ENCODE measurements at regions not wholly inside any gene's neighbourhood (a gene's known extent, or its start where the extent isn't known, plus 50 kb on each side); places are given as distances from the start of the nearest gene placed in this dataset.

GRCh38 chr10:3992382-3993178 lies 207.6 kb upstream of the KLF6 start:
- no peak for DNase-seq
- no peaks in the 10 kb centered on the region for H3K36me3 Mint-ChIP-seq
- H3K4me3 ChIP-seq (ENCODE audit: low read length): no peak overlapping the region
- H3K27me3 Mint-ChIP-seq (ENCODE audit: low read depth in 2 of 2): no peaks in the 10 kb centered on the region
- H3K36me3 ChIP-seq (ENCODE audit: control insufficient read depth, insufficient read depth, low read length): no peaks in the 10 kb centered on the region
- H3K27me3 ChIP-seq (ENCODE audit: control insufficient read depth, insufficient read depth, low read length): no peaks in the 10 kb centered on the region
- H3K4me3 Mint-ChIP-seq: no peak overlapping the region
- H3K9me3 ChIP-seq (ENCODE audit: control insufficient read depth, insufficient read depth, low read length): no peaks in the 10 kb centered on the region
- 94% methylated on average over 16 of the region's 16 CpGs for WGBS (ENCODE audit: insufficient coverage)
- no peak overlapping the region for H3K27ac ChIP-seq (ENCODE audit: low read length)
- H3K4me1 ChIP-seq (ENCODE audit: control insufficient read depth, insufficient read depth, low read length): no peaks in the 10 kb centered on the region
- peaks cover 0 to 11% of the 10 kb centered on the region in 2 donors for H3K4me1 Mint-ChIP-seq
- ATAC-seq: no peak
- no peak for TF ChIP-seq CTCF (IDR thresholded peaks at IDR 0.05)
- intact Hi-C loops (cut with micrococcal nuclease): no loop called here
- H3K9me3 Mint-ChIP-seq: no peaks in the 10 kb centered on the region
- no peak overlapping the region for H3K27ac Mint-ChIP-seq

GRCh38 chr10:3990307-3990706 lies 205.3 kb upstream of the KLF6 start:
- H3K4me3 ChIP-seq (ENCODE audit: low read length): no peak overlapping the region
- Mint-ChIP-seq H3K27ac (no peak overlapping the region), H3K9me3 (no peaks in the 10 kb centered on the region), H3K4me1 (peaks cover 0 to 15% of the 10 kb centered on the region in 2 donors), H3K27me3 (ENCODE audit: low read depth in 2 of 2) (no peaks in the 10 kb centered on the region), H3K36me3 (no peaks in the 10 kb centered on the region), H3K4me3 (no peak overlapping the region)
- no peaks in the 10 kb centered on the region for H3K4me1 ChIP-seq (ENCODE audit: control insufficient read depth, insufficient read depth, low read length)
- no peaks in the 10 kb centered on the region for H3K27me3 ChIP-seq (ENCODE audit: control insufficient read depth, insufficient read depth, low read length)
- intact Hi-C loops (cut with micrococcal nuclease): no loop called here
- TF ChIP-seq CTCF (IDR thresholded peaks at IDR 0.05): no peak
- H3K36me3 ChIP-seq (ENCODE audit: control insufficient read depth, insufficient read depth, low read length): no peaks in the 10 kb centered on the region
- 95% methylated on average over 5 of the region's 5 CpGs for WGBS (ENCODE audit: insufficient coverage)
- ATAC-seq (no peak), DNase-seq (no peak)
- H3K27ac ChIP-seq (ENCODE audit: low read length): no peak overlapping the region
- H3K9me3 ChIP-seq (ENCODE audit: control insufficient read depth, insufficient read depth, low read length): no peaks in the 10 kb centered on the region

GRCh38 chr10:3987143-3987974 lies 202.3 kb upstream of the KLF6 start:
- H3K4me1 ChIP-seq (ENCODE audit: control insufficient read depth, insufficient read depth, low read length): no peaks in the 10 kb centered on the region
- H3K9me3 ChIP-seq (ENCODE audit: control insufficient read depth, insufficient read depth, low read length): no peaks in the 10 kb centered on the region
- H3K4me3 ChIP-seq (ENCODE audit: low read length): no peak overlapping the region
- Mint-ChIP-seq H3K9me3 (no peaks in the 10 kb centered on the region), H3K27ac (no peak overlapping the region), H3K36me3 (no peaks in the 10 kb centered on the region), H3K4me3 (no peak overlapping the region), H3K4me1 (peaks cover 3 to 12% of the 10 kb centered on the region in 2 donors), H3K27me3 (ENCODE audit: low read depth in 2 of 2) (no peaks in the 10 kb centered on the region)
- no peak overlapping the region for H3K27ac ChIP-seq (ENCODE audit: low read length)
- no peak for TF ChIP-seq CTCF (IDR thresholded peaks at IDR 0.05)
- intact Hi-C loops (cut with micrococcal nuclease): no loop called here
- H3K36me3 ChIP-seq (ENCODE audit: control insufficient read depth, insufficient read depth, low read length): no peaks in the 10 kb centered on the region
- no peak for DNase-seq
- no peak for ATAC-seq
- 81% methylated on average over 5 of the region's 9 CpGs for WGBS (ENCODE audit: insufficient coverage)
- no peaks in the 10 kb centered on the region for H3K27me3 ChIP-seq (ENCODE audit: control insufficient read depth, insufficient read depth, low read length)

All from natural killer cell (primary cell).